D721Med (cell line): ENCODE measurements at regions not wholly inside any gene's neighbourhood (a gene's known extent, or its start where the extent isn't known, plus 50 kb on each side); places are given as distances from the start of the nearest gene placed in this dataset.

Source experiments
- DNase-seq: peaks from one replicate; pipeline ENCODE4 v3.0.0; 2011; ENCODE audit warnings: low spot score; ENCODE audit not compliant: insufficient read length
- FAIRE-seq: peaks from 2 replicates; lab custom pipeline; 2011; peaks lifted over from hg19 to GRCh38; lab: Jason Lieb, UNC
- TF ChIP-seq, protein P1 (sequence below): IDR thresholded peaks from 2 replicates; pipeline ENCODE4 v1.5.1; 2012; ENCODE audit warnings: mild to moderate bottlenecking, control low read depth; ENCODE audit not compliant: insufficient read depth; ENCODE audit errors: missing control alignments

GRCh38 chr18:47720741-47721140 is 209.7 kb downstream of the SMAD2 start:
- FAIRE-seq: no peak
- TF ChIP-seq, protein P1, sequence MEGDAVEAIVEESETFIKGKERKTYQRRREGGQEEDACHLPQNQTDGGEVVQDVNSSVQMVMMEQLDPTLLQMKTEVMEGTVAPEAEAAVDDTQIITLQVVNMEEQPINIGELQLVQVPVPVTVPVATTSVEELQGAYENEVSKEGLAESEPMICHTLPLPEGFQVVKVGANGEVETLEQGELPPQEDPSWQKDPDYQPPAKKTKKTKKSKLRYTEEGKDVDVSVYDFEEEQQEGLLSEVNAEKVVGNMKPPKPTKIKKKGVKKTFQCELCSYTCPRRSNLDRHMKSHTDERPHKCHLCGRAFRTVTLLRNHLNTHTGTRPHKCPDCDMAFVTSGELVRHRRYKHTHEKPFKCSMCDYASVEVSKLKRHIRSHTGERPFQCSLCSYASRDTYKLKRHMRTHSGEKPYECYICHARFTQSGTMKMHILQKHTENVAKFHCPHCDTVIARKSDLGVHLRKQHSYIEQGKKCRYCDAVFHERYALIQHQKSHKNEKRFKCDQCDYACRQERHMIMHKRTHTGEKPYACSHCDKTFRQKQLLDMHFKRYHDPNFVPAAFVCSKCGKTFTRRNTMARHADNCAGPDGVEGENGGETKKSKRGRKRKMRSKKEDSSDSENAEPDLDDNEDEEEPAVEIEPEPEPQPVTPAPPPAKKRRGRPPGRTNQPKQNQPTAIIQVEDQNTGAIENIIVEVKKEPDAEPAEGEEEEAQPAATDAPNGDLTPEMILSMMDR: no peak
- no peak for DNase-seq

- DNase-seq (no peak), FAIRE-seq (no peak)
- TF ChIP-seq, protein P1: no peak
These were observed 211.2 kb downstream of the SMAD2 start for GRCh38 chr18:47719096-47719780.

GRCh38 chr18:47718646-47719045 is 211.8 kb downstream of the SMAD2 start:
- DNase-seq: no peak
- TF ChIP-seq, protein P1: no peak

DNA sequence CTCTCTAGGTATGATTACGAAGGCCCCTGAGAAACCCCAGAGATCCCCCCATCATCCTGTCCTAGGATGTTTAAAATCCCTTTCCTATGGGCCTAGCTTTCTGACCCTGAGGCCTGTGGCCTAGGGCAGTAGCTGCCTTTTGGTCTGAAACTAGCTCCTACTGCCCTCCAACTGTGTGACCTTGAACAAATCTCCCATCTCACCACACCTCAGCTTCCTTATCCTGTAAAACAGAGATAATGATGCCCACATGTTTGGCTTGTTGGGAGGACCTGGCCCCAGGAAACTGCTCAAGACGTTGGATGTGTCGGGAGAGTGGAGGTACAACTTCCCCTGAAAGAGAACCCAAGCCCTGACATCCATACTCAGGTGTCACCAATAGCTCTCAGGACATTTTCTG is 213.2 kb downstream of the SMAD2 start:
- FAIRE-seq: no peak
- DNase-seq: no peak
- TF ChIP-seq, protein P1: no peak

More at GRCh38 chr18:47718646-47719045, 211.8 kb downstream of the SMAD2 start:
- no peak for FAIRE-seq

DNA sequence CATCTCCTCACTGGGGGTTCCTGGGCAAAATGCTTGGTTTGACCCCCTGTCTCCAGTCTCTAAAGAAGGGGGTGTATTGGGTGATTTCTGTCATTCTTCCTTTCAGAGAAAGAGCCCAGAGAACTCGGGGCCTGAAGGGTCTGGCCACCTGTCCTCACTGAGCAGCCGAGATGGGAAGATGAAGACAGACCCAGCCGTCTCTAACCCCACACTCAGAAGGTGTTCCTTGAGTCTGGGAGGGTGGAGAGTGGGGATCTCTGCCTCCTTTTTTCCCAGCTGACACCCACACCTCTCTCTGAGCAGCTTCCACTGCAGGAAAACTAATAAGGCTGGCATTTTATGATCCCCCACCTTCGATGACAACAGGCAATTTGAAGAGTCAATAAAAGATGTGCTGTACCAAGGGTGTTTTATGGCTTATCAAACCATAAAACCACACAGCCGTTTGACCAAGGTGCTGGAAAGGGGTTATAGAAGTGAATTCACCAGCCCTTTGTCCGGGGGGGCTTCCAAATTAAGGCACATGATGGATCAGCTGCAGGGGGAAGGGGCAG is 213.8 kb downstream of the SMAD2 start:
- TF ChIP-seq, protein P1: no peak
- FAIRE-seq: no peak
- no peak for DNase-seq

- TF ChIP-seq, protein P1: no peak
- DNase-seq (no peak), FAIRE-seq (no peak)
These were observed 220.0 kb downstream of the SMAD2 start for GRCh38 chr18:47710451-47710850.

DNA sequence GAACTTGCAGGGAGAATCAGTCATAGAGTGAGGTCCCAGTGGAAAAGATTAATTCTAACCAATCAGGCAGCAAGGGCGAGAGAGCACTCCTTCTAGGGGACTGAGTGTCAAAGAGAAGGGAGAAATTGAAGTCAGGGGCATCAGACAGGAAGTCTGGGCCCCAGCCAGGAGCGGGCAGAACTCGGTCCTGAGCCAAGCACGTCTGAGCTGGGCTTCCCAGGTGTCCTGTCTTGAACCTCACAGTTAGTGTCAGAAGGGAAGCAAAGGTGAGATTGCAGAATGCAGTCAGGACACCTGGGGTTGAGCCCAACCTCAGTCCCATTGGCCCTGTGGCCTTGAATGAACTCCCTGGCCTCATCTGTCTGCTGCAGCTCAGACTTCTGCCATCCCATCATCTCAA is 220.9 kb downstream of the SMAD2 start:
- TF ChIP-seq, protein P1: no peak
- DNase-seq: no peak
- no peak for FAIRE-seq
